ENCODE measurements at regions not wholly inside any gene's neighbourhood (a gene's known extent, or its start where the extent isn't known, plus 50 kb on each side); places are given as distances from the start of the nearest gene placed in this dataset.

DNA sequence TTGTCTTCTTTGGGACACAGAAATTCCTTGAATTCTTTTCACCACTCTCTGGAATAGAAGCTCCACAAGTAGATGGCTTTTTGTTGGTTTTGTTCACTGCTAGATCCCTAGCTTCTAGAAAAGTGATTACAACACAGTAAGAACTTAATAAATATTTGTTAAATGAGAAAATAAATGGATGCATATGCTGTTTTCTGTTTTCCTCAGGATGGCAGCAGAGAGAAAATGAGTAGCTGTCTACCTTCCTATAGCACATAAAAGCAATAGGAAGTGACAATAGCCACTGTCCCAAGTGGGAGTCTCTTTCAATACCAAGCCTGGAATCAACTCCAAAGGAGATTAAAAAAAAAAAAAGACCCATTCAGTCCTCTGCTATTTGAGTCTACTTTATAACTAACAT is 100.6 kb upstream of the NREP start:
- TF ChIP-seq, protein P1, sequence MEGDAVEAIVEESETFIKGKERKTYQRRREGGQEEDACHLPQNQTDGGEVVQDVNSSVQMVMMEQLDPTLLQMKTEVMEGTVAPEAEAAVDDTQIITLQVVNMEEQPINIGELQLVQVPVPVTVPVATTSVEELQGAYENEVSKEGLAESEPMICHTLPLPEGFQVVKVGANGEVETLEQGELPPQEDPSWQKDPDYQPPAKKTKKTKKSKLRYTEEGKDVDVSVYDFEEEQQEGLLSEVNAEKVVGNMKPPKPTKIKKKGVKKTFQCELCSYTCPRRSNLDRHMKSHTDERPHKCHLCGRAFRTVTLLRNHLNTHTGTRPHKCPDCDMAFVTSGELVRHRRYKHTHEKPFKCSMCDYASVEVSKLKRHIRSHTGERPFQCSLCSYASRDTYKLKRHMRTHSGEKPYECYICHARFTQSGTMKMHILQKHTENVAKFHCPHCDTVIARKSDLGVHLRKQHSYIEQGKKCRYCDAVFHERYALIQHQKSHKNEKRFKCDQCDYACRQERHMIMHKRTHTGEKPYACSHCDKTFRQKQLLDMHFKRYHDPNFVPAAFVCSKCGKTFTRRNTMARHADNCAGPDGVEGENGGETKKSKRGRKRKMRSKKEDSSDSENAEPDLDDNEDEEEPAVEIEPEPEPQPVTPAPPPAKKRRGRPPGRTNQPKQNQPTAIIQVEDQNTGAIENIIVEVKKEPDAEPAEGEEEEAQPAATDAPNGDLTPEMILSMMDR (IDR thresholded peaks at IDR 0.05) = no peak
- TF ChIP-seq POLR2A (IDR thresholded peaks at IDR 0.05) (no peak), EP300 (IDR thresholded peaks at IDR 0.05; ENCODE audit: low read depth) (no peak)
